Osteoblast (primary cell): ENCODE measurements at regions not wholly inside any gene's neighbourhood (a gene's known extent, or its start where the extent isn't known, plus 50 kb on each side); places are given as distances from the start of the nearest gene placed in this dataset.
"Not testable (repeated sequence)": the region's sequence is repeated elsewhere in the genome, so short reads cannot be mapped to it uniquely, and the experiment has no call there.

Experiments used
- DNase-seq: peaks from one replicate; pipeline ENCODE4 v3.0.0; 2011; ENCODE audit warnings: low spot score, mixed read lengths; ENCODE audit not compliant: insufficient read length; ENCODE audit errors: missing footprints
- H2AFZ ChIP-seq: 2 replicates; pipeline ENCODE4 v1.6.0; 2011; ENCODE audit warnings: mild to moderate bottlenecking, low read length
- H3K27ac ChIP-seq: 2 replicates; pipeline ENCODE4 v1.5.1; 2011; ENCODE audit warnings: mild to moderate bottlenecking, low read depth, low read length, moderate library complexity
- H3K27me3 ChIP-seq: 2 replicates; pipeline ENCODE4 v1.6.0; 2012; ENCODE audit warnings: mild to moderate bottlenecking, control low read depth, inconsistent platforms, low read length, moderate library complexity; ENCODE audit not compliant: insufficient read depth
- H3K36me3 ChIP-seq: 2 replicates; pipeline ENCODE4 v1.5.1; 2011; ENCODE audit warnings: mild to moderate bottlenecking, low read length, control low read depth, moderate library complexity; ENCODE audit not compliant: insufficient read depth
- H3K4me1 ChIP-seq: 2 replicates; pipeline ENCODE4 v1.5.1; 2011; ENCODE audit warnings: mild to moderate bottlenecking, low read length, control low read depth, moderate library complexity; ENCODE audit not compliant: insufficient read depth
- H3K4me2 ChIP-seq: 2 replicates; pipeline ENCODE4 v1.6.0; 2011; ENCODE audit warnings: mild to moderate bottlenecking, low read length; ENCODE audit not compliant: insufficient read depth
- H3K4me3 ChIP-seq: fragments of 200-600 bp; sonication (generic); 3 replicates; pipeline ENCODE4 v1.5.1; 2012; ENCODE audit warnings: mild to moderate bottlenecking, low read length, inconsistent platforms; ENCODE audit not compliant: insufficient read depth
- H3K79me2 ChIP-seq: 2 replicates; pipeline ENCODE4 v1.6.0; 2012; ENCODE audit warnings: mild to moderate bottlenecking, low read length, control low read depth, inconsistent platforms; ENCODE audit not compliant: insufficient read depth
- H3K9me3 ChIP-seq: 2 replicates; pipeline ENCODE4 v1.5.1; 2011; ENCODE audit warnings: low read depth, low read length, control low read depth
- H4K20me1 ChIP-seq: 2 replicates; pipeline ENCODE4 v1.6.0; 2012; ENCODE audit warnings: mild to moderate bottlenecking, low read length, control low read depth; ENCODE audit not compliant: insufficient read depth
- CTCF ChIP-seq: IDR thresholded peaks from 2 replicates; pipeline ENCODE4 v1.5.1; 2011; ENCODE audit warnings: mild to moderate bottlenecking, low read depth, low read length, moderate library complexity; ENCODE audit errors: extremely low read depth

GRCh38 chr4:12116009-12116552 is 687.4 kb upstream of the HS3ST1 start:
- Histone ChIP-seq H3K36me3 (no peaks in the 10 kb centered on the region), H3K4me3 (no peak overlapping the region), H3K27ac (no peak overlapping the region), H3K4me2 (no peak overlapping the region), H3K9me3 (peaks cover 2% of the 10 kb centered on the region), H3K4me1 (no peaks in the 10 kb centered on the region), H2AFZ (no peak overlapping the region), H4K20me1 (no peaks in the 10 kb centered on the region), H3K27me3 (no peaks in the 10 kb centered on the region), H3K79me2 (no peaks in the 10 kb centered on the region)
- DNase-seq: no peak
- TF ChIP-seq CTCF: no peak

DNA sequence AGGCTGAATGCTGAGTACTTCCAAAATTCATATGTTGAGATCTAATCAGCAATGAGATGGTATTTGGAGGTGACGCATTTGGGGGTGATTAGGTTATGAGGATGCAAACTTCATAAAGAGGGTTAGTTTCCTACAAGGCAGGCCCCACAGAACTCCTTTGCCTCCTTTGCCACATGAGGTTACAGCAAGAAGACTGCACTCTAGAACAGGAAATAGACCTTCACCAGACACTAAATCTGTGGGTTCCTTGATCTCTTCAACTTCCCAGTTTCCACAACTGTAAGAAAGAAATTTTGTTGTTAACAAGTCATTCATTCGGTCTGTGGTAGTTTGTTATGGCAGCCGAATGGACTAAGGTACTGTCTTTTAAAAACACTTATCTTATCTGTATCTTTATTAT is 681.9 kb upstream of the HS3ST1 start:
- DNase-seq: no peak
- no peak for TF ChIP-seq CTCF
- no peaks in the 10 kb centered on the region for H4K20me1 ChIP-seq
- H2AFZ ChIP-seq: no peak overlapping the region
- H3K36me3 ChIP-seq: no peaks in the 10 kb centered on the region
- H3K4me2 ChIP-seq: no peak overlapping the region
- no peaks in the 10 kb centered on the region for H3K79me2 ChIP-seq
- H3K27ac ChIP-seq: no peak overlapping the region
- no peaks in the 10 kb centered on the region for H3K27me3 ChIP-seq
- no peaks in the 10 kb centered on the region for H3K4me1 ChIP-seq
- no peak overlapping the region for H3K4me3 ChIP-seq
- no peaks in the 10 kb centered on the region for H3K9me3 ChIP-seq

GRCh38 chr4:12109056-12109455 is 680.4 kb upstream of the HS3ST1 start:
- H3K9me3 ChIP-seq, DNase-seq, H3K36me3 ChIP-seq: not testable (repeated sequence)

DNA sequence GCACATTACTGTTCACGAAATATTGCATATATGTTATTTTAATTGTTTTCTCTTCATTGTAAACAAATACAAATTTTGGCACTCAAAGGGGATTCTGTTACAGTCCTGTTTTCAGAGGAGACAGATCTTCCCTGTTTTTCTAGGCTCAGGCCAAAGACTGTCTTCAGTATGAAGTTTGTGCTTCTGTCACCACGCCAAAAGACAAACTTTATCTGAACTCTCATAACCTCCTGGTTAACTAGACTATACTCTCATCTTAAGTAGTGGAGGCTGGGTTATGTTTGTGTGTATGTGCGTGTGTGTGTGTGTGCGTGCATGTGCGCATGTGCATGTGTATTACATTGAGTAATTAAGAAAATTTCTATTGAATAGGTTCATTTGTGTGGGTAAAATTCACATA is 676.8 kb upstream of the HS3ST1 start:
- H3K27me3 ChIP-seq: no peaks in the 10 kb centered on the region
- no peak overlapping the region for H2AFZ ChIP-seq
- no peak for DNase-seq
- H3K36me3 ChIP-seq: no peaks in the 10 kb centered on the region
- no peak overlapping the region for H3K27ac ChIP-seq
- TF ChIP-seq CTCF: no peak
- H3K4me2 ChIP-seq: no peak overlapping the region
- H3K4me3 ChIP-seq: no peak overlapping the region
- H3K4me1 ChIP-seq: no peaks in the 10 kb centered on the region
- H3K9me3 ChIP-seq: no peaks in the 10 kb centered on the region
- no peaks in the 10 kb centered on the region for H4K20me1 ChIP-seq
- no peaks in the 10 kb centered on the region for H3K79me2 ChIP-seq

More at GRCh38 chr4:12109056-12109455, 680.4 kb upstream of the HS3ST1 start:
- H3K4me1 ChIP-seq, H3K4me3 ChIP-seq, H3K4me2 ChIP-seq, H3K27ac ChIP-seq, H3K79me2 ChIP-seq, H2AFZ ChIP-seq, H3K27me3 ChIP-seq, H4K20me1 ChIP-seq: not testable (repeated sequence)

DNA sequence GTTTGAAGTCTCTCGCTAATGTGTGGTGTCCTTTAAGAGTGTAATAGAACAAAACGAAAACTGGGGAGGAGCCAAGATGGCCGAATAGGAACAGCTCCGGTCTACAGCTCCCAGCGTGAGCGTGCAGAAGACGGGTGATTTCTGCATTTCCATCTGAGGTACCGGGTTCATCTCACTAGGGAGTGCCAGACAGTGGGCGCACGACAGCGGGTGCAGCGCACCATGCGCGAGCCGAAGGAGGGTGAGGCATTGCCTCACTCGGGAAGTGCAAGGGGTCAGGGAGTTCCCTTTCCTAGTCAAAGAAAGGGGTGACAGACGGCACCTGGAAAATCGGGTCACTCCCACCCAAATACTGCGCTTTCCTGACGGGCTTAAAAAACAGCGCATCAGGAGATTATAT is 661.2 kb upstream of the HS3ST1 start:
- H2AFZ ChIP-seq, H3K36me3 ChIP-seq, DNase-seq, H3K27ac ChIP-seq, H4K20me1 ChIP-seq, H3K27me3 ChIP-seq, H3K9me3 ChIP-seq, H3K4me3 ChIP-seq, H3K4me1 ChIP-seq, H3K79me2 ChIP-seq, H3K4me2 ChIP-seq: not testable (repeated sequence)
